ENCODE measurements at regions not wholly inside any gene's neighbourhood (a gene's known extent, or its start where the extent isn't known, plus 50 kb on each side); places are given as distances from the start of the nearest gene placed in this dataset.

DNA sequence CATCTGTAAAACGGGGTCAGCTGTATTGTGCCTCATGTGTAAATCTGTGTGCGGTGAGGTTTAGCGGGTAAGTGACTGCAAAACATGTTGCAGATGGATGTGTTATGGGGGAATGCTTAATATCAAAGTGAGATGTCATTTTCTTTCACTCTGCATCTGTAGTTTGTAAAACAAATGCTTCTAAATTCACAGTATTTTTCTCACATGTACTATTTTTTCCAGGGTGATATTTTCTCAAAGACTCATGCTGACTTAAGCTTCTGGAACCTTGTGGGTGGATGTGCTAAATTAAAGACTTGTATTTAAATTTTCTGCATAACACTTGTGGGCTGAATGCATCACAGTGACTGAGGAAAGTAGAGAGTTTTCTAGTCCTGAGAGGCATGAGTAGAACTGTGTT, 115.2 kb upstream of the TP63 start:
- H3K4me3 ChIP-seq (ENCODE audit: control insufficient read depth, low read depth, low read length): no peak overlapping the region
- TF ChIP-seq, protein P1, sequence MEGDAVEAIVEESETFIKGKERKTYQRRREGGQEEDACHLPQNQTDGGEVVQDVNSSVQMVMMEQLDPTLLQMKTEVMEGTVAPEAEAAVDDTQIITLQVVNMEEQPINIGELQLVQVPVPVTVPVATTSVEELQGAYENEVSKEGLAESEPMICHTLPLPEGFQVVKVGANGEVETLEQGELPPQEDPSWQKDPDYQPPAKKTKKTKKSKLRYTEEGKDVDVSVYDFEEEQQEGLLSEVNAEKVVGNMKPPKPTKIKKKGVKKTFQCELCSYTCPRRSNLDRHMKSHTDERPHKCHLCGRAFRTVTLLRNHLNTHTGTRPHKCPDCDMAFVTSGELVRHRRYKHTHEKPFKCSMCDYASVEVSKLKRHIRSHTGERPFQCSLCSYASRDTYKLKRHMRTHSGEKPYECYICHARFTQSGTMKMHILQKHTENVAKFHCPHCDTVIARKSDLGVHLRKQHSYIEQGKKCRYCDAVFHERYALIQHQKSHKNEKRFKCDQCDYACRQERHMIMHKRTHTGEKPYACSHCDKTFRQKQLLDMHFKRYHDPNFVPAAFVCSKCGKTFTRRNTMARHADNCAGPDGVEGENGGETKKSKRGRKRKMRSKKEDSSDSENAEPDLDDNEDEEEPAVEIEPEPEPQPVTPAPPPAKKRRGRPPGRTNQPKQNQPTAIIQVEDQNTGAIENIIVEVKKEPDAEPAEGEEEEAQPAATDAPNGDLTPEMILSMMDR (conservative IDR thresholded peaks at IDR 0.05; ENCODE audit: control insufficient read depth, insufficient read depth, low read depth, low read length): no peak
- peak; percentile 8 for DNase-seq (ENCODE audit: low read depth)

DNA sequence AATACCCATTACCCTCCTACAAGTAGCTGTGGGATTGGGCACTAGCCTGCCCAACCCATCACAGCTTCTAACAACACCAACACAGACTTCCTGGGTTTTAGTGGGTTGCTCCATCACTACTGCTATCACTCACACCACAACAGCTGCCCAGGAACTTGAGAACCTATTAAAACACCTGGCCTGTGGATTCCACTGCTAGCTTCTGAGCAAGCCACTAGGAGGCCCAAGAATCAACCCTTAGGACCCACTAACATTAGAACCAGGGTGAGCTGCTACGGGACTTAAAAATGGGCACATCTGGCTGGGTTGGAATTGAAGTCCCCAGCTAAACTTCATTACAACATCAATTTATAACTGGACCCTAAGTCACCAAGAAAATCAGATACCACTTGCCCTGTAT, 113.2 kb upstream of the TP63 start:
- TF ChIP-seq, protein P1 (conservative IDR thresholded peaks at IDR 0.05; ENCODE audit: control insufficient read depth, insufficient read depth, low read depth, low read length): no peak

DNA sequence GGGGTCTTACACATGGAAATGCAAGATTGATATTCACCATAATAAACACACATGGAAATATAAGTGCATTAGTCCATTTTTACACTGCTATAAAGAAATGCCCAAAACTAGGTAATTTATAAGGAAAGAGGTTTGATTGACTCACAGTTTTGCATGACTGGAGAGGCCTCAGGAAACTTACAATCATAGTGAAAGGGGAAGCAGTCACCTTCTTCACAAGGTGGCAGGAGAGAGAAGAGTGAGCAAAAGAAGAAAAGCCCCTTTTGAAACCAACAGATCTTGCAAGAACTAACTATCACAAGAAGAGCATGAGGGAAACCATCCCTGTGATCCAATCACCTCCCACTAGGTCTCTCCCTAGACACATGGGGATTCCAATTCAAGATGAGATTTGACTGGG, 111.7 kb upstream of the TP63 start:
- DNase-seq (ENCODE audit: low read depth): no peak
- TF ChIP-seq, protein P1 (conservative IDR thresholded peaks at IDR 0.05; ENCODE audit: control insufficient read depth, insufficient read depth, low read depth, low read length): no peak
- H3K4me3 ChIP-seq (ENCODE audit: control insufficient read depth, low read depth, low read length): no peak overlapping the region

More for the DNA sequence above, 113.2 kb upstream of the TP63 start:
- H3K4me3 ChIP-seq (ENCODE audit: control insufficient read depth, low read depth, low read length): no peak overlapping the region
- DNase-seq (ENCODE audit: low read depth): no peak

DNA sequence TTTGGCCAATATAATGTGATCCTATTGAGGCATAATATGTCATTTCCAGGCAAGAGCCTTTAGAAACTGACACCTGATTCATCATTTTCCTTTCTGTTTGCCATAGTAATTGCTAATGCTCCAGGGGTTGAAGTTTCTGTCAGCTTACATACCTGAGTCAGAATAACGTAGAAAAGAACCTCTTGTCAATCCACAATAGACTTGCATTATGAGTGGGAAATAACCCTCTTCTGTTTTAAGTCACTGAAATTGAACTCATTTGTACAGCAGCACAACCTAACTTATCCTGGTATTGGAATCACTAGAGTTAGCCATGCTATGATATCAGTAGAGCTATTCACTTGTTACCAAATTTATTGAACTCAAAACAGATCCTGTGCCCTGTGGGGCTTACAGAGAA, 101.7 kb upstream of the TP63 start:
- H3K4me3 ChIP-seq (ENCODE audit: control insufficient read depth, low read depth, low read length): no peak overlapping the region
- TF ChIP-seq, protein P1 (conservative IDR thresholded peaks at IDR 0.05; ENCODE audit: control insufficient read depth, insufficient read depth, low read depth, low read length): no peak
- DNase-seq (ENCODE audit: low read depth): no peak

DNA sequence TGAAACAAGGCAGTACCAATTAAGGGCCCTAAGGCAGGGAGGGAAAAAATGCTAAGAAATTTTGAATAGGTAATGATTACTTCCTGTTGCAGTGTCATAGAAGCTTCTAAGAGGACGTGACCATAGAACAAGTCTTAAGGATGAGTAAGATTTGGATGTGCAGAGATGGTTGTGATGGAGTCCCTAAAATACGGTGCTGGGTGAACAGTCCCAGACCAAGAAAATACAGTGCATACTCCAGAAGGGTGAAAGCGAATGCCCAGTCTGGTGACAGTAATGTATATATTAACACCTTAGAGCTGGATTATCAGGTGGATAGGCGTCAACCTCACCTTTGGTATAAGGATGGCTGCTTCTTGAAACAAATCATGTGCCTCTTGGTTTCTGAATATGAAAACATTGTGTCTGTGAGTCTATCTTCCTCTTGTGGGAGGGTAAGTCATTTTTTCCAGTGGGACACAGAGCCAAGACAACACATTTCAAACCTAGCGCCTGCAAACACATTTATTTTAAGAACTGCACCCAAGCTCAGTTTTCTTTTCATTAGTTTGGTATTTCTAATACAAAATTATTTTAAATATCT, 101.2 kb upstream of the TP63 start:
- DNase-seq (ENCODE audit: low read depth): no peak
- TF ChIP-seq, protein P1 (conservative IDR thresholded peaks at IDR 0.05; ENCODE audit: control insufficient read depth, insufficient read depth, low read depth, low read length): no peak
- no peak overlapping the region for H3K4me3 ChIP-seq (ENCODE audit: control insufficient read depth, low read depth, low read length)

DNA sequence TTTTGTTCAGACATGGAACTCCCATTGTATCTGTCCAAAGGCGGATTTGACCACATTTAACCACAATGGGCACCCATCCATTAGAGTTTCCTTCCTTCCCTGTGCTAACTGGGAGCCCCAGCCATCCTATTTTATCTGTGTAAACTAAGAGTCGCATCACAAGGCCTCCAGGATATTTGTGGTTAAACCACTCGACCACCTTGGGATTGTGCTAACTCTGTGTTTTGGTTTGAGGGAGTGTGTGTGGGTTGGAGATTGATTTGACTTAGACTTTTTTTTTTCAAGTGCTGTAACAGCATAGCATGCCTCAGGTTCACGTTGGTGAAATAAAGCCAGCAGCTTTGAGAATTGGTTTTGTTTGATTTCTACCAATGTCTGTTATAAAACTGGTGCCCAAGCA, 100.4 kb upstream of the TP63 start:
- DNase-seq (ENCODE audit: low read depth): peak; percentile 19
- no peak overlapping the region for H3K4me3 ChIP-seq (ENCODE audit: control insufficient read depth, low read depth, low read length)

More for the DNA sequence above, 100.4 kb upstream of the TP63 start:
- TF ChIP-seq, protein P1 (conservative IDR thresholded peaks at IDR 0.05; ENCODE audit: control insufficient read depth, insufficient read depth, low read depth, low read length): no peak
